ENCODE measurements at regions not wholly inside any gene's neighbourhood (a gene's known extent, or its start where the extent isn't known, plus 50 kb on each side); places are given as distances from the start of the nearest gene placed in this dataset.

- no peaks in the 10 kb centered on the region for H3K9me1 ChIP-seq (replicated peaks; ENCODE audit: control insufficient read depth, extremely low read depth, insufficient read depth, low read length)
- H3K9ac ChIP-seq (replicated peaks; ENCODE audit: extremely low read depth, insufficient read depth, low read length) = no peak overlapping the region
- TF ChIP-seq CTCF (IDR thresholded peaks at IDR 0.05; ENCODE audit: extremely low read depth in 1 of 2, insufficient read depth in 1 of 2, low read depth in 1 of 2, low read length in 2 of 2) (no peak), MYC (IDR thresholded peaks at IDR 0.05; ENCODE audit: low read depth, low read length) (no peak), POLR2A (IDR thresholded peaks at IDR 0.05; ENCODE audit: low read depth, low read length) (no peak), JUN (IDR thresholded peaks at IDR 0.05; ENCODE audit: borderline replicate concordance, insufficient read depth, insufficient read length, low read depth) (no peak), GATA2 (IDR thresholded peaks at IDR 0.05; ENCODE audit: insufficient read depth, insufficient read length, low read depth, low read length) (no peak), FOS (IDR thresholded peaks at IDR 0.05; ENCODE audit: borderline replicate concordance, insufficient read depth, low read length) (no peak), EZH2 (IDR thresholded peaks at IDR 0.05; ENCODE audit: borderline replicate concordance, low read depth, low read length, severe bottlenecking) (no peak), POLR2AphosphoS5 (IDR thresholded peaks at IDR 0.05; ENCODE audit: insufficient read depth, low read depth, low read length) (no peak), MAX (IDR thresholded peaks at IDR 0.05; ENCODE audit: insufficient read depth, insufficient read length) (no peak)
- FAIRE-seq (no peak), DNase-seq (ENCODE audit: low read depth, low spot score) (no peak)
- no peaks in the 10 kb centered on the region for H3K27me3 ChIP-seq (ENCODE audit: control insufficient read depth in 2 of 2, insufficient read depth in 2 of 2, low read length in 2 of 2)
- no TSS peak for BruUV-seq (replicated peaks)
- CTCF ChIA-PET = no interaction called here
- dilution Hi-C loops (cut with MboI; ENCODE audit: extremely low pct_ligation_motif_present, low sequenced_read_pairs) = no loop called here
- H3K79me2 ChIP-seq (ENCODE audit: control insufficient read depth, insufficient read depth, low read length) = no peaks in the 10 kb centered on the region
- no peaks in the 10 kb centered on the region for H3K9me3 ChIP-seq (replicated peaks; ENCODE audit: control insufficient read depth, insufficient read depth, low read length)
- H3K4me1 ChIP-seq (ENCODE audit: control insufficient read depth, extremely low read depth, insufficient read depth, low read length) = no peaks in the 10 kb centered on the region
- POLR2A ChIA-PET = no interaction called here
- H4K20me1 ChIP-seq (replicated peaks; ENCODE audit: control insufficient read depth, extremely low read depth, insufficient read depth, low read length) = no peaks in the 10 kb centered on the region
- H3K4me2 ChIP-seq (ENCODE audit: insufficient read depth, low read length) = no peak overlapping the region
- intact Hi-C loops (cut with micrococcal nuclease) = no loop called here
- no peak overlapping the region for H3K27ac ChIP-seq (ENCODE audit: insufficient read depth, low read depth, low read length)
- H3K4me3 ChIP-seq (replicated peaks in 1 of 3; ENCODE audit: insufficient read depth in 1 of 3, low read depth in 1 of 3, low read length in 3 of 3) = no peak overlapping the region
- H2AFZ ChIP-seq (ENCODE audit: low read depth, low read length) = no peak overlapping the region
- no peaks in the 10 kb centered on the region for H3K36me3 ChIP-seq (ENCODE audit: control insufficient read depth in 2 of 2, extremely low read depth in 1 of 2, insufficient read depth in 2 of 2, low read length in 2 of 2)
These were observed 371.8 kb upstream of the GALNTL6 start for GRCh38 chr4:171441300-171441941.
